ENCODE measurements at regions not wholly inside any gene's neighbourhood (a gene's known extent, or its start where the extent isn't known, plus 50 kb on each side); places are given as distances from the start of the nearest gene placed in this dataset.

DNA sequence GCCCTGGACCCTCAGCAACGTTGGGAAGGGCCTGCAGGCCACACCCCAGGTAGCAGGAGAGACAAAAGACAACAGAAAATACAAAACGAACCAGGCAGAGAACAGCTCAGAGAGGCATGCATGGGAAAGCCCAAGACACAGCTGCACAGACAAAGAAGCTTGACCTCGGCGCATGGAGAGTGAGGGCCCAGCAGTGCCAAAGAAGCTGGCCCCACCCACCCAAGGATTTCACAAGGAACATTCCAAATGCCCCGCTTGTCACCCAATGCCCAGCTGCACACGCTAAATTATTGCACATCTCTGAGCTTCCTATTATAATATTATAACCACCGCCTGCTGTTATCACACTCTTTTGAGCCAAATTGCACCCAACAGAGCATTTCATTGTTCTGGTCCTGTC is 147.7 kb upstream of the TBL1X start:
- TF ChIP-seq, protein P1, sequence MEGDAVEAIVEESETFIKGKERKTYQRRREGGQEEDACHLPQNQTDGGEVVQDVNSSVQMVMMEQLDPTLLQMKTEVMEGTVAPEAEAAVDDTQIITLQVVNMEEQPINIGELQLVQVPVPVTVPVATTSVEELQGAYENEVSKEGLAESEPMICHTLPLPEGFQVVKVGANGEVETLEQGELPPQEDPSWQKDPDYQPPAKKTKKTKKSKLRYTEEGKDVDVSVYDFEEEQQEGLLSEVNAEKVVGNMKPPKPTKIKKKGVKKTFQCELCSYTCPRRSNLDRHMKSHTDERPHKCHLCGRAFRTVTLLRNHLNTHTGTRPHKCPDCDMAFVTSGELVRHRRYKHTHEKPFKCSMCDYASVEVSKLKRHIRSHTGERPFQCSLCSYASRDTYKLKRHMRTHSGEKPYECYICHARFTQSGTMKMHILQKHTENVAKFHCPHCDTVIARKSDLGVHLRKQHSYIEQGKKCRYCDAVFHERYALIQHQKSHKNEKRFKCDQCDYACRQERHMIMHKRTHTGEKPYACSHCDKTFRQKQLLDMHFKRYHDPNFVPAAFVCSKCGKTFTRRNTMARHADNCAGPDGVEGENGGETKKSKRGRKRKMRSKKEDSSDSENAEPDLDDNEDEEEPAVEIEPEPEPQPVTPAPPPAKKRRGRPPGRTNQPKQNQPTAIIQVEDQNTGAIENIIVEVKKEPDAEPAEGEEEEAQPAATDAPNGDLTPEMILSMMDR (IDR thresholded peaks at IDR 0.05; ENCODE audit: insufficient read depth, low read length, poor library complexity, severe bottlenecking): no peak
- no peak for TF ChIP-seq EZH2phosphoT487 (conservative IDR thresholded peaks at IDR 0.05; ENCODE audit: low read length)

Data from SU-DHL-6 (cell line).